ENCODE measurements at regions not wholly inside any gene's neighbourhood (a gene's known extent, or its start where the extent isn't known, plus 50 kb on each side); places are given as distances from the start of the nearest gene placed in this dataset.

DNA sequence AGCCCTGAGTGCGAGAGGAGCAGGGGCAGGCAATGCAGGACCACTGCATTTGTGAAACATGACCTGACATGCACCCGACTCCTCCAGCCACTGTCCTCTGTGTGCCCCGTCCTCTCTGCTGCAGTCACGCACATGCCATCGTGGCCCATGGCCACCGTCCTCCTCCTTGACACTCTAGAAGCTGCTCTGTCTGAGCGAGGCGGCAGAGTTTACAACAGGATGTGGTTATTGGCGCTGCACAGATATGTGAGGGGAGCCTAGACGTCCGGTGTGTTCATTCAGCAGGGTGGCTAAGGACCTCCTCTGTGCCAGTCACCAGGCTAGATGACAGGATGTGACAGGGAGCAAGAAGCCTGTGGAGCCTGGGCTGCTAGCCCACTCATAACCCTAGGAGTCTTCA is 277.8 kb downstream of the FOXO1 start:
- H3K4ac ChIP-seq (ENCODE audit: low read depth in 1 of 2, low read length in 2 of 2), result no peak overlapping the region
- H3K27ac ChIP-seq (ENCODE audit: low read length, poor library complexity, severe bottlenecking), result no peak overlapping the region
- peak; percentile 33 for DNase-seq
- no peak overlapping the region for H3K4me2 ChIP-seq (ENCODE audit: low read length, poor library complexity, severe bottlenecking)
- no peak overlapping the region for H2AFZ ChIP-seq (ENCODE audit: low read depth, low read length)
- H3K9ac ChIP-seq (ENCODE audit: low read length), result no peak overlapping the region
- peaks cover 4% of the 10 kb centered on the region for H3K4me1 ChIP-seq (ENCODE audit: control insufficient read depth, insufficient read depth, low read depth, low read length)
- no peak overlapping the region for H3K23ac ChIP-seq (ENCODE audit: low read length in 2 of 2)
- H4K91ac ChIP-seq (ENCODE audit: low read length), result no peak overlapping the region
- H2BK12ac ChIP-seq (ENCODE audit: low read length in 2 of 2), result no peak overlapping the region
- WGBS, result 74% methylated on average over 11 of the region's 11 CpGs
- H2AK5ac ChIP-seq (ENCODE audit: low read length, severe bottlenecking), result no peak overlapping the region
- no peak overlapping the region for H3K18ac ChIP-seq (ENCODE audit: low read depth in 1 of 2, low read length in 2 of 2)
- no peak overlapping the region for H2BK5ac ChIP-seq (ENCODE audit: low read depth, low read length, poor library complexity, severe bottlenecking)
- no peak overlapping the region for H3K14ac ChIP-seq (ENCODE audit: low read length in 2 of 2)
- H4K8ac ChIP-seq (ENCODE audit: low read length), result peak overlapping the region; percentile 36
- H2BK120ac ChIP-seq (ENCODE audit: low read depth, low read length), result no peak overlapping the region
- H3K36me3 ChIP-seq (ENCODE audit: control insufficient read depth in 1 of 2, insufficient read depth in 2 of 2, low read depth in 1 of 2, low read length in 2 of 2), result no peaks in the 10 kb centered on the region
- no peak overlapping the region for H3K4me3 ChIP-seq (ENCODE audit: insufficient read depth in 1 of 2, low read depth in 1 of 2, low read length in 2 of 2)
- H3K27me3 ChIP-seq (ENCODE audit: control insufficient read depth in 1 of 2, insufficient read depth in 1 of 2, low read length in 2 of 2), result peaks cover 0 to 3% of the 10 kb centered on the region in 2 experiments
- H2BK15ac ChIP-seq (ENCODE audit: low read depth, poor library complexity, severe bottlenecking), result no peak overlapping the region
- no peaks in the 10 kb centered on the region for H3K9me3 ChIP-seq (ENCODE audit: control insufficient read depth, low read length)
- H3K79me1 ChIP-seq (replicated peaks; ENCODE audit: low read length, poor library complexity, severe bottlenecking), result no peaks in the 10 kb centered on the region

DNA sequence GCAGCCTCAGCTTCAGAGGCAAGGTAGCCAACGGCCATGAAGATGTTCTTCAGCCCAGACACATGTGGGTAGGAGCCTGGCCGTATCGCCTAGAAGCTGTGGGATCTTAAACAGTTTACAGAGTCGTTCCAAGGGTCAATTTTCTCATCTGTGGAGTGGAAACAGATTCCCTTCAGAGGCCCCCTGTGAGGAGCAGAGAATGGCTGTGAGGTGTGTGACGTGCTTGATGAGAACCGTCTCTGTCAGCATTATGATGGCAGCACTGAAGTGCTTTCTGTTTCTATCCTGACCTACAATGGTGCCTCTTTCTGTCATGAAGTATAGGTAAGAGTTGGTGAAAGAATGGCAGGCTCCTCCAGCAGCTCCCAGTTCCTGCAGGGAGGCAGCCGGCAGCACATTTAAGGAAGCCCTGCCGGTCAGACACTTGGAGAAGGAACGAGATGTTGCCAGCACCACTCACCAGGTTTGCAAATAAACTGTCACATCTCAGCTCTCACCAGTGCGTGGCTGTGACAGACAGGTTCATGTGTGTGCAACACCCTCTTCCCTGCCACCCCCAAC is 277.3 kb downstream of the FOXO1 start:
- H3K4me3 ChIP-seq (ENCODE audit: insufficient read depth in 1 of 2, low read depth in 1 of 2, low read length in 2 of 2), result no peak overlapping the region
- H3K4ac ChIP-seq (ENCODE audit: low read depth in 1 of 2, low read length in 2 of 2), result no peak overlapping the region
- no peak for DNase-seq
- H3K36me3 ChIP-seq (ENCODE audit: control insufficient read depth in 1 of 2, insufficient read depth in 2 of 2, low read depth in 1 of 2, low read length in 2 of 2), result no peaks in the 10 kb centered on the region
- 81% methylated on average over 10 of the region's 10 CpGs for WGBS
- no peaks in the 10 kb centered on the region for H3K79me1 ChIP-seq (replicated peaks; ENCODE audit: low read length, poor library complexity, severe bottlenecking)
- no peak overlapping the region for H2BK120ac ChIP-seq (ENCODE audit: low read depth, low read length)
- H2BK12ac ChIP-seq (ENCODE audit: low read length in 2 of 2), result no peak overlapping the region
- no peak overlapping the region for H2BK15ac ChIP-seq (ENCODE audit: low read depth, poor library complexity, severe bottlenecking)
- H3K27ac ChIP-seq (ENCODE audit: low read length, poor library complexity, severe bottlenecking), result no peak overlapping the region
- no peak overlapping the region for H3K9ac ChIP-seq (ENCODE audit: low read length)
- no peak overlapping the region for H2AK5ac ChIP-seq (ENCODE audit: low read length, severe bottlenecking)
- no peak overlapping the region for H3K14ac ChIP-seq (ENCODE audit: low read length in 2 of 2)
- H3K9me3 ChIP-seq (ENCODE audit: control insufficient read depth, low read length), result no peaks in the 10 kb centered on the region
- no peak overlapping the region for H3K18ac ChIP-seq (ENCODE audit: low read depth in 1 of 2, low read length in 2 of 2)
- peaks cover 0 to 3% of the 10 kb centered on the region in 2 experiments for H3K27me3 ChIP-seq (ENCODE audit: control insufficient read depth in 1 of 2, insufficient read depth in 1 of 2, low read length in 2 of 2)
- no peak overlapping the region for H4K91ac ChIP-seq (ENCODE audit: low read length)
- H2AFZ ChIP-seq (ENCODE audit: low read depth, low read length), result no peak overlapping the region
- peaks cover 4% of the 10 kb centered on the region for H3K4me1 ChIP-seq (ENCODE audit: control insufficient read depth, insufficient read depth, low read depth, low read length)
- H3K4me2 ChIP-seq (ENCODE audit: low read length, poor library complexity, severe bottlenecking), result no peak overlapping the region
- H3K23ac ChIP-seq (ENCODE audit: low read length in 2 of 2), result no peak overlapping the region
- no peak overlapping the region for H4K8ac ChIP-seq (ENCODE audit: low read length)
- H2BK5ac ChIP-seq (ENCODE audit: low read depth, low read length, poor library complexity, severe bottlenecking), result no peak overlapping the region

DNA sequence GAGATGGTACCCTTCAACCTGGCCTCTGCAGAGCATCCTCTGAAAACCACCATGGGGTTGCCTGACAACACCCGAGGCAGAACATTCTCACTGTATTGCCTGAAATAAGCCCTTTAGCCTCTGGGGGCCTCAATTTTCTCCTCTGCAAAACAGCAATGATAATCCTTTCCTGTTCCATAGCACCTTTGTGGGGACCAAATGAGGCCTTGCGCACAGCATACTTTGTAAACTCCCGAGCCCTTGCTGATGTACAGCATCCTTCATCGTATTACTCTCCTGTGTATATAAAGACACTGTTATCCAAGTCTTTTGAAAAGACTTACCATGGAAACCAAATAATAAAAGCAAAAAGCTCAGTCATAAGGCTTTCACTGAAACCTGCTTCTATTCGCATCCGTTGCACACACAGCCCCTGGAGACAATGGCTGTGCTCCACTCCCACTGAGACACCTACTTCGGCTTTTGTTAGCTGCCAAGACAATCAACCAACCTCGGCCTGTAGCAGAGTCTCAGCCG is 276.0 kb downstream of the FOXO1 start:
- Histone ChIP-seq H4K91ac (ENCODE audit: low read length) (no peak overlapping the region), H3K79me1 (replicated peaks; ENCODE audit: low read length, poor library complexity, severe bottlenecking) (no peaks in the 10 kb centered on the region), H2BK120ac (ENCODE audit: low read depth, low read length) (no peak overlapping the region), H3K9ac (ENCODE audit: low read length) (no peak overlapping the region), H2BK15ac (ENCODE audit: low read depth, poor library complexity, severe bottlenecking) (no peak overlapping the region), H3K9me3 (ENCODE audit: control insufficient read depth, low read length) (no peaks in the 10 kb centered on the region), H3K4me2 (ENCODE audit: low read length, poor library complexity, severe bottlenecking) (no peak overlapping the region), H2BK12ac (ENCODE audit: low read length in 2 of 2) (no peak overlapping the region), H3K27ac (ENCODE audit: low read length, poor library complexity, severe bottlenecking) (no peak overlapping the region), H3K36me3 (ENCODE audit: control insufficient read depth in 1 of 2, insufficient read depth in 2 of 2, low read depth in 1 of 2, low read length in 2 of 2) (no peaks in the 10 kb centered on the region), H3K23ac (ENCODE audit: low read length in 2 of 2) (no peak overlapping the region), H4K8ac (ENCODE audit: low read length) (no peak overlapping the region), H3K4ac (ENCODE audit: low read depth in 1 of 2, low read length in 2 of 2) (no peak overlapping the region), H3K18ac (ENCODE audit: low read depth in 1 of 2, low read length in 2 of 2) (no peak overlapping the region), H2AK5ac (ENCODE audit: low read length, severe bottlenecking) (no peak overlapping the region), H2AFZ (ENCODE audit: low read depth, low read length) (no peak overlapping the region), H2BK5ac (ENCODE audit: low read depth, low read length, poor library complexity, severe bottlenecking) (no peak overlapping the region), H3K4me1 (ENCODE audit: control insufficient read depth, insufficient read depth, low read depth, low read length) (peaks cover 4% of the 10 kb centered on the region), H3K14ac (ENCODE audit: low read length in 2 of 2) (no peak overlapping the region), H3K4me3 (ENCODE audit: insufficient read depth in 1 of 2, low read depth in 1 of 2, low read length in 2 of 2) (no peak overlapping the region), H3K27me3 (ENCODE audit: control insufficient read depth in 1 of 2, insufficient read depth in 1 of 2, low read length in 2 of 2) (peaks cover 0 to 3% of the 10 kb centered on the region in 2 experiments)
- no peak for DNase-seq
- 92% methylated on average over 9 of the region's 9 CpGs for WGBS

DNA sequence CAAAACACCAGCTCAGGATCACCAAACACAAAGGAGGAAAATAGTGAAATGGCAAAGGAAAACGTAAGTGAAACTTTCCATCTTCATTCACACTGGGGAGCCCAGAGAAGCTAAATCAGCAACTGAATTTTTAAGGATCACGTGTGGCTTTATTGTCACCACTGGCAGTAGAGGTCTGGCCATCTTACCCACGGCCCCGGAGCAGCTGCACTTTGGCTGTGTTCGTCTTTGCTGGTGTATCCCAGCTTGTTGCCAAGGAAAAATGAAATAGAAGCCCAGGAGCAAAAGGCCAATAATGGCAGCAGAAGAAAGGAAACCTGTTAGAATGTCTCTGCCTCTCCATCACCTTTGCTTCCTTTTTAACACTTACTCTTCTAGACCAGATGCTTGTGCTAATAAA is 274.7 kb downstream of the FOXO1 start:
- H3K9me3 ChIP-seq (ENCODE audit: control insufficient read depth, low read length), result no peaks in the 10 kb centered on the region
- no peak overlapping the region for H2BK120ac ChIP-seq (ENCODE audit: low read depth, low read length)
- no peak overlapping the region for H3K14ac ChIP-seq (ENCODE audit: low read length in 2 of 2)
- H3K36me3 ChIP-seq (ENCODE audit: control insufficient read depth in 1 of 2, insufficient read depth in 2 of 2, low read depth in 1 of 2, low read length in 2 of 2), result no peaks in the 10 kb centered on the region
- H3K4me3 ChIP-seq (ENCODE audit: insufficient read depth in 1 of 2, low read depth in 1 of 2, low read length in 2 of 2), result no peak overlapping the region
- DNase-seq, result no peak
- no peak overlapping the region for H3K4me2 ChIP-seq (ENCODE audit: low read length, poor library complexity, severe bottlenecking)
- no peak overlapping the region for H3K4ac ChIP-seq (ENCODE audit: low read depth in 1 of 2, low read length in 2 of 2)
- WGBS, result 92% methylated on average over 5 of the region's 5 CpGs
- H3K27me3 ChIP-seq (ENCODE audit: control insufficient read depth in 1 of 2, insufficient read depth in 1 of 2, low read length in 2 of 2), result peaks cover 0 to 1% of the 10 kb centered on the region in 2 experiments
- no peak overlapping the region for H3K9ac ChIP-seq (ENCODE audit: low read length)
- no peak overlapping the region for H2BK5ac ChIP-seq (ENCODE audit: low read depth, low read length, poor library complexity, severe bottlenecking)
- H3K23ac ChIP-seq (ENCODE audit: low read length in 2 of 2), result no peak overlapping the region
- H2AFZ ChIP-seq (ENCODE audit: low read depth, low read length), result no peak overlapping the region
- no peak overlapping the region for H3K27ac ChIP-seq (ENCODE audit: low read length, poor library complexity, severe bottlenecking)
- no peak overlapping the region for H2BK12ac ChIP-seq (ENCODE audit: low read length in 2 of 2)
- no peak overlapping the region for H3K18ac ChIP-seq (ENCODE audit: low read depth in 1 of 2, low read length in 2 of 2)
- H3K79me1 ChIP-seq (replicated peaks; ENCODE audit: low read length, poor library complexity, severe bottlenecking), result no peaks in the 10 kb centered on the region
- H2AK5ac ChIP-seq (ENCODE audit: low read length, severe bottlenecking), result no peak overlapping the region
- no peak overlapping the region for H2BK15ac ChIP-seq (ENCODE audit: low read depth, poor library complexity, severe bottlenecking)
- H4K91ac ChIP-seq (ENCODE audit: low read length), result no peak overlapping the region
- H4K8ac ChIP-seq (ENCODE audit: low read length), result no peak overlapping the region
- peaks cover 4% of the 10 kb centered on the region for H3K4me1 ChIP-seq (ENCODE audit: control insufficient read depth, insufficient read depth, low read depth, low read length)
